ENCODE measurements at regions not wholly inside any gene's neighbourhood (a gene's known extent, or its start where the extent isn't known, plus 50 kb on each side); places are given as distances from the start of the nearest gene placed in this dataset.

DNA sequence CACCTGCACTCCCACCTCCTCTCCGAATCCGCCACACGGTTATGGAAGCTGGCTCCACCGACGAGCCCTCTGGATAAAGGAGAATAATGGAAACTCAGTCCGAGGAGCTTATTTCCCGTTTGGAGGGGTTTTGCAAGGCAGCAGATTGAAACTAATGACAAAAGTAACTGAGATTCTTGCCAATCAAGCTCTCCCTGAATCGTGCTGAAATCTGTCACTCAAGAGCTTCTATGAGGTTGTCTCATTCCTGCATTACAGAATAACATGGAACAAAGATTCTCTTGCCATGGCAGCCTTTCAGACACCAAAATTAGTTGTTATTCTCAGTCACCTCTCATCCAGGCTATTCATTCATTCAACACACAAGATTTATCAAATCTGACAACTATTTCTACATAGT is 405.9 kb downstream of the SOX9 start:
- TF ChIP-seq REST (IDR thresholded peaks at IDR 0.05; ENCODE audit: insufficient read depth in 1 of 2, low read depth in 2 of 2, low read length in 2 of 2) = no peak
- no peak for TF ChIP-seq TAF1 (IDR thresholded peaks at IDR 0.05; ENCODE audit: borderline replicate concordance, insufficient read depth, low read length)
- TF ChIP-seq FOXP2 (optimal IDR thresholded peaks at IDR 0.05; ENCODE audit: borderline replicate concordance, extremely low read depth, extremely low read length, insufficient read depth) = no peak
- TF ChIP-seq POLR2AphosphoS5 (IDR thresholded peaks at IDR 0.05; ENCODE audit: low read depth, low read length) = no peak
- no peak for TF ChIP-seq SIN3A (IDR thresholded peaks at IDR 0.05; ENCODE audit: borderline replicate concordance, insufficient read depth, low read length)

- TF ChIP-seq FOXP2 (optimal IDR thresholded peaks at IDR 0.05; ENCODE audit: borderline replicate concordance, extremely low read depth, extremely low read length, insufficient read depth) (no peak), POLR2AphosphoS5 (IDR thresholded peaks at IDR 0.05; ENCODE audit: low read depth, low read length) (no peak), REST (IDR thresholded peaks at IDR 0.05; ENCODE audit: insufficient read depth in 1 of 2, low read depth in 2 of 2, low read length in 2 of 2) (no peak), SIN3A (IDR thresholded peaks at IDR 0.05; ENCODE audit: borderline replicate concordance, insufficient read depth, low read length) (no peak), TAF1 (IDR thresholded peaks at IDR 0.05; ENCODE audit: borderline replicate concordance, insufficient read depth, low read length) (no peak)
These were observed 407.0 kb downstream of the SOX9 start for GRCh38 chr17:72527789-72528188.

DNA sequence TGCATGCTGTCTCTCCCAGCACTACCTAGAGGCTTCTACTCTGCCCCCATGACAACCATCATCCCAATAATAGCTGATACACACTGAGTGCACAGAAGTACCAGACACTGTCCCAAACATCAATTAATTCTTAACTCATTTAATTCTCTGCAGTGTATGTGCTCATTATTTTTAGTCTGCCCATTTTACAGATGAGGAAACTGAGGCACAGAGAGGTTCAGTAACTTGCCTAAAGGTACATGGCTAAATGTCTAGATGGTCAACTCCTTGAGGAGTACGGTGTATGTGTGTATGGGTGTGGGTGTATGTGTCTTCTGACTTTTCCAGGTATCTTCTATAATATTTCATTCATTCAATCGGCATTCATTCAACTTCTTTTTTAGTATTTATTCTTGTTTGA is 407.9 kb downstream of the SOX9 start:
- TF ChIP-seq TAF1 (IDR thresholded peaks at IDR 0.05; ENCODE audit: borderline replicate concordance, insufficient read depth, low read length) (no peak), FOXP2 (optimal IDR thresholded peaks at IDR 0.05; ENCODE audit: borderline replicate concordance, extremely low read depth, extremely low read length, insufficient read depth) (no peak), POLR2AphosphoS5 (IDR thresholded peaks at IDR 0.05; ENCODE audit: low read depth, low read length) (no peak), SIN3A (IDR thresholded peaks at IDR 0.05; ENCODE audit: borderline replicate concordance, insufficient read depth, low read length) (no peak), REST (IDR thresholded peaks at IDR 0.05; ENCODE audit: insufficient read depth in 1 of 2, low read depth in 2 of 2, low read length in 2 of 2) (no peak)

- TF ChIP-seq POLR2AphosphoS5 (IDR thresholded peaks at IDR 0.05; ENCODE audit: low read depth, low read length) (no peak), REST (IDR thresholded peaks at IDR 0.05; ENCODE audit: insufficient read depth in 1 of 2, low read depth in 2 of 2, low read length in 2 of 2) (no peak), TAF1 (IDR thresholded peaks at IDR 0.05; ENCODE audit: borderline replicate concordance, insufficient read depth, low read length) (no peak), SIN3A (IDR thresholded peaks at IDR 0.05; ENCODE audit: borderline replicate concordance, insufficient read depth, low read length) (no peak), FOXP2 (optimal IDR thresholded peaks at IDR 0.05; ENCODE audit: borderline replicate concordance, extremely low read depth, extremely low read length, insufficient read depth) (no peak)
These were observed 408.6 kb downstream of the SOX9 start for GRCh38 chr17:72529386-72529785.

GRCh38 chr17:72530454-72530853 is 409.6 kb downstream of the SOX9 start:
- TF ChIP-seq FOXP2 (optimal IDR thresholded peaks at IDR 0.05; ENCODE audit: borderline replicate concordance, extremely low read depth, extremely low read length, insufficient read depth) (no peak), SIN3A (IDR thresholded peaks at IDR 0.05; ENCODE audit: borderline replicate concordance, insufficient read depth, low read length) (no peak), TAF1 (IDR thresholded peaks at IDR 0.05; ENCODE audit: borderline replicate concordance, insufficient read depth, low read length) (no peak), POLR2AphosphoS5 (IDR thresholded peaks at IDR 0.05; ENCODE audit: low read depth, low read length) (no peak), REST (IDR thresholded peaks at IDR 0.05; ENCODE audit: insufficient read depth in 1 of 2, low read depth in 2 of 2, low read length in 2 of 2) (no peak)

Measured in PFSK-1 (cell line).